Thoracic aorta (tissue), 2 donors: ENCODE measurements at regions not wholly inside any gene's neighbourhood (a gene's known extent, or its start where the extent isn't known, plus 50 kb on each side); places are given as distances from the start of the nearest gene placed in this dataset.
"Not testable (repeated sequence)": the region's sequence is repeated elsewhere in the genome, so short reads cannot be mapped to it uniquely, and the experiment has no call there.

Source experiments
- ATAC-seq: fragments of 150-250 bp; one replicate; pipeline ENCODE4 v1.8.0; 2017; ENCODE audit warnings: low read depth; ENCODE audit not compliant: insufficient number of reproducible peaks, low FRiP score
- DNase-seq: peaks from one replicate; pipeline ENCODE4 v3.0.0-alpha.2; 2020; ENCODE audit warnings: low spot score
- H3K27ac ChIP-seq, 2 donors: fragments of 200-600 bp; sonication (generic); 1 replicate in 1 of 2; 2 replicates in 1 of 2; pipeline ENCODE4 v1.5.1; 2016; ENCODE audit warnings: mild to moderate bottlenecking in 2 of 2, moderate library complexity in 2 of 2
- H3K27me3 ChIP-seq: fragments of 200-600 bp; sonication (generic); replicated peaks from 2 replicates; pipeline ENCODE4 v1.6.0; 2016; ENCODE audit warnings: mild to moderate bottlenecking; ENCODE audit not compliant: insufficient read depth
- H3K36me3 ChIP-seq: fragments of 200-600 bp; sonication (generic); one replicate; pipeline ENCODE4 v1.5.1; 2016
- H3K4me1 ChIP-seq, 2 donors: fragments of 200-600 bp; sonication (generic); 1 replicate in 1 of 2; 2 replicates in 1 of 2; pipeline versions ENCODE4 v1.5.1 to v1.6.0; 2016; ENCODE audit warnings: low read depth in 2 of 2, mild to moderate bottlenecking in 1 of 2; ENCODE audit not compliant: control insufficient read depth in 1 of 2
- H3K4me3 ChIP-seq: fragments of 200-600 bp; sonication (generic); 2 replicates; pipeline ENCODE4 v1.5.1; 2016; ENCODE audit warnings: mild to moderate bottlenecking
- H3K9me3 ChIP-seq: fragments of 200-600 bp; sonication (generic); 2 replicates; pipeline ENCODE4 v1.5.1; 2016
- CTCF ChIP-seq: fragments of 200-600 bp; sonication (generic); IDR thresholded peaks from one replicate; pipeline ENCODE4 v1.5.1; 2019; ENCODE audit warnings: antibody characterized with exemption

DNA sequence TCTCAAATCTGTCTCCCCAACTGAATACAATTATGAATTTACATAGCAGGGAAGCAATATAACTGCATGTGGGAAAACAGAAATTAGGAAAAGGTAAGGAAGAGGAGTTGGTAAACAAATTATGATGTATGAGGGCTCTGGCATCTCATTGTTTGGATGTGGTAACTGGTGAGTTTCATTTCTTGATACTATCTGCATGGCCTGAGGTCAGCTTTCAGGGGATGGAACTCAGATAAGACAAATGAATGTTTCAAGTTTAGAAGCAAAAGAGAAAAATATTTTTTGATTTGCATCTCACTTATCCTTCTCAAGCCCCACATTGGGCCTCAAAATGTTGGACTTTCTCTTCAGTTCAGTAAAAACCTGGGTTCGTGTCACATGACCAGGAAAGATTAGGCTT lies 302.2 kb upstream of the GJE1 start:
- H3K36me3 ChIP-seq, result no peaks in the 10 kb centered on the region

DNA sequence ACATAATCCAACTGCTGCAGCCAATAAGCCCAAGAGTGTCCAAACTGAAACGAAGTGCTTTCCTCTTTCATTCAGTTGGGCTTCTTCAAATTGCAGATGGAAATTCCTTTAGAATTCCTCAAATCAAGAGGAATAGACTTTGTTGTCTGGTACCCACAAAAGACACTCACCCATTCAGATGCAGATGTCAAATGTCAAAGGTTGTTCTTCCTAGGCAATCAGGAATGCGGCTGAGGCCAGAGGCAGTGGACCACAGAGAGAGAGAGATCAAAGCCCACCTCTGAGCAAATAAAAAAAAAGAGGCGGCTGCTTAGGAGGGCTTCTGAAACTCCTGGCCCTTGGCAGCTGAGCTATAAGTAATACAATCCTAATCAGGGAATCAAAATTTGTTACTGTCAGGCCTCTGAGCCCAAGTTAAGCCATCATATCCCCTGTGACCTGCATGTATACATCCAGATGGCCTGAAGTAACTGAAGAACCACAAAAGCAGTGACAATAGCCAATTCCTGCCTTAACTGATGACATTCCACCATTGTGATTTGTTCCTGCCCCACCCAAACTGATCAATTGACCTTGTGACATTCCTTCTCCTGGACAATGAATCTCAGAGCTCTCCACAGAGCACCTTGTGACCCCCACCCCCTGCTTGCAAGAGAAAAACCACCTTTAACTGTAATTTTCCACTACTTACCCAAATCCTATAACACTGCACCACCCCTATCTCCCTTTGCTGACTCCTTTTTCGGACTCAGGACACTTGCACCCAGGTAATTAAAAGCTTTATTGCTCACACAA lies 303.0 kb upstream of the GJE1 start:
- H3K36me3 ChIP-seq, result no peaks in the 10 kb centered on the region
- no peak for TF ChIP-seq CTCF
- no peak overlapping the region for H3K4me3 ChIP-seq
- H3K9me3 ChIP-seq, result no peaks in the 10 kb centered on the region
- ATAC-seq, result no peak
- H3K27ac ChIP-seq, result no peak overlapping the region
- DNase-seq, result no peak
- no peaks in the 10 kb centered on the region for H3K27me3 ChIP-seq
- H3K4me1 ChIP-seq, result peaks cover 0 to 5% of the 10 kb centered on the region in 2 donors

More for the DNA sequence above, 302.2 kb upstream of the GJE1 start:
- no peak overlapping the region for H3K4me3 ChIP-seq
- peaks cover 0 to 5% of the 10 kb centered on the region in 2 donors for H3K4me1 ChIP-seq
- no peak overlapping the region for H3K27ac ChIP-seq
- ATAC-seq (no peak), DNase-seq (no peak)
- H3K27me3 ChIP-seq, result no peaks in the 10 kb centered on the region
- H3K9me3 ChIP-seq, result no peaks in the 10 kb centered on the region
- TF ChIP-seq CTCF, result no peak

GRCh38 chr6:141824350-141824749 lies 308.4 kb upstream of the GJE1 start:
- H3K4me1 ChIP-seq, result no peaks in the 10 kb centered on the region
- no peaks in the 10 kb centered on the region for H3K27me3 ChIP-seq
- no peaks in the 10 kb centered on the region for H3K36me3 ChIP-seq
- no peaks in the 10 kb centered on the region for H3K9me3 ChIP-seq
- DNase-seq (no peak), ATAC-seq (no peak)
- TF ChIP-seq CTCF, result no peak
- H3K27ac ChIP-seq, result no peak overlapping the region
- H3K4me3 ChIP-seq, result no peak overlapping the region

GRCh38 chr6:141815039-141815438 lies 317.7 kb upstream of the GJE1 start:
- not testable (repeated sequence) for H3K27me3 ChIP-seq, H3K27ac ChIP-seq, H3K9me3 ChIP-seq, ATAC-seq, H3K36me3 ChIP-seq, H3K4me1 ChIP-seq, H3K4me3 ChIP-seq, DNase-seq

GRCh38 chr6:141809901-141810300 lies 322.8 kb upstream of the GJE1 start:
- no peak for TF ChIP-seq CTCF
- Histone ChIP-seq H3K4me3 (no peak overlapping the region), H3K27ac (no peak overlapping the region), H3K4me1 (no peaks in the 10 kb centered on the region), H3K27me3 (no peaks in the 10 kb centered on the region), H3K9me3 (no peaks in the 10 kb centered on the region), H3K36me3 (no peaks in the 10 kb centered on the region)
- no peak for DNase-seq
- no peak for ATAC-seq

DNA sequence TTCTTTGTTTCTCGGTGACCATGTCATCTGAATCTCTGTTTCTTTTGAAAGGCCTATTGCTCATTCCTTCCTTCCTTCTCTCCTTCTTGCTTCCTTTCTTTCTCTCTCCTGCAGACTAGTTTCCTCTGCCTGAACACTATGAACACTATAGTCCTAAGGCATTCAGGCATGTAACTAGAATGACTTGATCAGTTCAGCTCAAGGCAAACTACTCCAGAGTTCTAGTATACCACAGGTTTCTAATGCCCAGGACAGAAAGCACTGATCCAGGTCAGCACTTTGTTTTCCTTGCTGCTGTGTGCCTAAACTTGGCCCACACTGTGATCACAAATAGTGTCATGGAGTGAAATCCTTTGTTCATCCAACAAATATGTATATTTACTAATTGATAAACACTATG lies 324.1 kb upstream of the GJE1 start:
- no peaks in the 10 kb centered on the region for H3K4me1 ChIP-seq
- no peaks in the 10 kb centered on the region for H3K9me3 ChIP-seq
- DNase-seq, result no peak
- no peaks in the 10 kb centered on the region for H3K36me3 ChIP-seq
- ATAC-seq, result no peak
- H3K27me3 ChIP-seq, result no peaks in the 10 kb centered on the region
- no peak overlapping the region for H3K27ac ChIP-seq
- no peak for TF ChIP-seq CTCF
- H3K4me3 ChIP-seq, result no peak overlapping the region

DNA sequence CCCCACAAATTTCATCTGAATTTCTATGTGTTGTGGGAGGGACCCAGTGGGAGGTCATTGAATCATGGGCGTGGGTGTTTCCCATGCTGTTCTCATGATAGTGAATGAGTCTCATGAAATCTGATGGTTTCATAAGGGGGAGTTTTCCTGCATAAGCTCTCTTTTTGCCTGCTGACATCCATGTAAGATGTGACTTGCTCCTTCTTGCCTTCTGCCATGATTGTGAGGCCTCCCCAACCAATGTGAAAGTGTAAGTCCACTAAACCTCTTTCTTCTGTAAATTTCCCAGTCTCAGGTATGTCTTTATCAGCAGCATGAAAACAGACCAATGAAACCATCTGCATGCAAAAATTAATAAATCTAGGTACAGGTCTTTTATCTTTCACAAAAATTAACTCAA lies 331.8 kb upstream of the GJE1 start:
- not testable (repeated sequence) for DNase-seq, ATAC-seq, H3K9me3 ChIP-seq, H3K36me3 ChIP-seq, H3K27me3 ChIP-seq, H3K4me1 ChIP-seq, H3K4me3 ChIP-seq, H3K27ac ChIP-seq
